ENCODE measurements at regions not wholly inside any gene's neighbourhood (a gene's known extent, or its start where the extent isn't known, plus 50 kb on each side); places are given as distances from the start of the nearest gene placed in this dataset.
"Not testable (repeated sequence)": the region's sequence is repeated elsewhere in the genome, so short reads cannot be mapped to it uniquely, and the experiment has no call there.

DNA sequence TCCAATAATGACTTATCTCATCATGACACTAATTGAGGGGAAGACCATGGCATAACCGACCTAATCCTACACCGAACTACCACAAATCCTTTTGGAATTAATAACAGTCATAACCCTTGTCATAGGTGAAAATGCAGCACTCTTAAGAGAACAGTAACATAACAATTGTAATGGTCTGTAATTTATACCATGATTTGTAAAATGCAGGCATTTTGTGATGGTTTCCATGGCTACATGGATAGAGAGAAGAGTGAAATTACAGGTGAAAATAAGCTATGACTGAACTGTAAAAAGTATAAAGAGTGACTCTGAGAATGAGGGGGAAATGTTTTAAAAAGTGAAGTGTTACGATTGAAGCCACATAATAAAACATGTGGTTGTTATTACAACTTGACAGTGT lies 494.1 kb upstream of the SLC39A10 start:
- no peak for TF ChIP-seq ZNF274 (IDR thresholded peaks at IDR 0.05; ENCODE audit: low read depth, low read length)
- no peak overlapping the region for H3K4me3 ChIP-seq (ENCODE audit: low read length)

- no peak for TF ChIP-seq ZNF274 (IDR thresholded peaks at IDR 0.05; ENCODE audit: low read depth, low read length)
- H3K4me3 ChIP-seq (ENCODE audit: low read length): no peak overlapping the region
Measured at GRCh38 chr2:195162194-195162593, 494.8 kb upstream of the SLC39A10 start.

DNA sequence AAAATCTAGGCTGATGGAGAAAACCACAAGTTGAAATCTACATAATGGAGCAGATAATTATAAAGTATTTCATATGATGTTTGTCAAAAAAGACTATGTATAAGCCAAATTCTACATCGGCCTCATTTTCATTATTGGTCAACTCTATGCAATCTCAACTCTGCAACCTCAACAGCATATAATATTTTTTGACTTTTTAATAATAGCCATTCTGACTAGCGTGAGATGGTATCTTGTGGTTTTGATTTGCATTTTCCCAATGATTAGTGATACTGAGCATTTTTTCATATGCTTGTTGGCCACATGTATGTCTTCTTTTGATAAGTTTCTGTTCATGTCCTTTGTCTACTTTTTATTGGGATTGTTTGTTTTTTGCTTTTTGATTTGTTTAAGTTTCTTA lies 496.1 kb upstream of the SLC39A10 start:
- TF ChIP-seq ZNF274 (IDR thresholded peaks at IDR 0.05; ENCODE audit: low read depth, low read length): no peak
- H3K4me3 ChIP-seq (ENCODE audit: low read length): no peak overlapping the region

DNA sequence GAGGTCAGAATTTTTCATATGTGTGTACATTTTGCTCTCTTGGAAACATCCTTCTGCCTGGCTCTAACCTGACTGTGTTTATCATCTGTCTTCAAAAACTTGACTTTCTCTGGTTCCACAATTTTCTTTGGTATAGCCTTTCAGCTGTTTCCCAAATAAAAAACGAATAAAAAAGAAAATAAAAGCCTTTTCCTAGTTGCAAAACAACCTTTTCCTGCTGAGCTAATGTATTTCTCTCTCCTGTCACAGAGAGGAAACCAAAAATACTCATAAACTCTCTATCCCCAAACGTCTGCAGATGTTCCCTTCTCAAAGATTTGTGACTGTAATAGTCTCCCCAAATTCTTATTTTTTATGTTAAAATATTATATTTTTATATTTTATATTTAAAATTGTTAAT lies 505.3 kb upstream of the SLC39A10 start:
- H3K4me3 ChIP-seq (ENCODE audit: low read length): no peak overlapping the region
- TF ChIP-seq ZNF274 (IDR thresholded peaks at IDR 0.05; ENCODE audit: low read depth, low read length): no peak

GRCh38 chr2:195150819-195151218 lies 506.2 kb upstream of the SLC39A10 start:
- no peak overlapping the region for H3K4me3 ChIP-seq (ENCODE audit: low read length)
- TF ChIP-seq ZNF274 (IDR thresholded peaks at IDR 0.05; ENCODE audit: low read depth, low read length): no peak

GRCh38 chr2:195148004-195148403 lies 509.0 kb upstream of the SLC39A10 start:
- no peak for TF ChIP-seq ZNF274 (IDR thresholded peaks at IDR 0.05; ENCODE audit: low read depth, low read length)
- no peak overlapping the region for H3K4me3 ChIP-seq (ENCODE audit: low read length)

GRCh38 chr2:195146761-195147541 lies 510.1 kb upstream of the SLC39A10 start:
- TF ChIP-seq ZNF274 (IDR thresholded peaks at IDR 0.05; ENCODE audit: low read depth, low read length): no peak
- H3K4me3 ChIP-seq (ENCODE audit: low read length): no peak overlapping the region

DNA sequence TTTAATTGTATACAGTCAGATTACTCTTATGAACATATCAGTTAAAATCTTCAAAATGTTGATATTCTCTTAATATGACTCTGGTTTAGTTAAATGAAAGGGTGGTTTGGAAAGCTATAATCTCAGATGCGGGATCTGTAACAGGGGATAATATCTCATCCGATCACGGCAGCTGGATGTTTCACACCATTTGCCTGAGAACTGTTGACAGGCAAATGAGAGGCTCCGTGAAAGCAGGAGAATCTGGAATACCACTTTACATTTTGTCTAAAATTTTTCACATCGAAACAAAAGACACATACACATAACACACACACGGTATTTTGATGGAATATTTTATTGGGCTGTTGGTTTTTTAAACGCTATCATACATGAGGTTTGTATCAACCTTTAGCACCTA lies 518.6 kb upstream of the SLC39A10 start:
- TF ChIP-seq ZNF274 (IDR thresholded peaks at IDR 0.05; ENCODE audit: low read depth, low read length): no peak
- no peak overlapping the region for H3K4me3 ChIP-seq (ENCODE audit: low read length)

GRCh38 chr2:195125889-195126288 lies 531.1 kb upstream of the SLC39A10 start:
- H3K4me3 ChIP-seq (ENCODE audit: low read length): not testable (repeated sequence)

DNA sequence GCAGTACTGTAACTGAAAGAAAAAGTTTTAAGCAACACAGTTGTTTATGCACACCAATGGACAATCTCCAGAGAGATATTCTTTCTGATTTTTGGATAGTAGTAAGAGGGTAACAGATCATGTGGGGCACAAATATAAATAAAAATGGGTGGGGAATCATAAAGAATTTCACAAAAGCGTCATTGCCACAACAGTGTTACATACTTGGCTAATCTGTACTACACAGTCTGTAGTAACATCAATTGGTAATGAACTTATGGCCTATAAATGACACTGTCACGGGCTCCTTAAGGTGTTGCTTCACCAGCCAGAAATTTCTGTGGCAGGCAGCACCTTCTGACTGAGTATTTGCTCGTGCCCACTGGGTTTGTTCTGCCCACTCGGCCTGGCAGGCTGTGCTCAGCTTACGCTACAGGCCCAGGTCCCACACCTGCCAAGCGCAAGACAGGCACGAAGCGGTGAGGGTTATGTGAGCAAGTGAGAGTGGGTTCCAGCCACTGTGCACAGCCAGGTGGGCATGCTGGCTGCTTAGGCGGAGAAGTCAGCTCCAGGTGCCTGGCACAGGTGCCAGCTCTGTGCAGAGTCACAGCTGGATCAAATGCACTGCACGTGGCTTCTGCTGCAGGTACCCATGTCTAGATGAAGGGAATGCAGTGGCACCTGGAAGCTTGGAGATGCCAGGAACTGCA lies 532.5 kb upstream of the SLC39A10 start:
- TF ChIP-seq ZNF274 (IDR thresholded peaks at IDR 0.05; ENCODE audit: low read depth, low read length): no peak
- H3K4me3 ChIP-seq (ENCODE audit: low read length): no peak overlapping the region

GRCh38 chr2:195122653-195123052 lies 534.4 kb upstream of the SLC39A10 start:
- no peak overlapping the region for H3K4me3 ChIP-seq (ENCODE audit: low read length)
- no peak for TF ChIP-seq ZNF274 (IDR thresholded peaks at IDR 0.05; ENCODE audit: low read depth, low read length)

DNA sequence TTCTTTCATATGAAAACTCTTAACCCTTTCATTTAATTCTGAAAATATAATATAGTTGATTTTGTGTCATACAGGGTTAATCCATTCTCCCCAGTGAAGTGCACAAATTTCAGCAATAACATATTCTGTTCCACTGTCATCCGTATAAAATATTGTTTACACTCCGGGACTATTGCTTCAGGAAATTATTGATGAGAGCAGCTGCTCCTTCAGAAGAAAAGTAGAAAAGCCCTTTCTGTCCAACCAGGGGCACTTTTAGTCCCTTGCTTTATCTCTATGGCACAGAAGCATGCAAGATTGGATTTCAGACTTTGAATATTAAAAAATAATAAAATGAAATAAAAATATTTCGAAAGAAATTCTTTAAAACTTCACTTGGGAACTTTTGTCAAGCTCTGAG lies 535.7 kb upstream of the SLC39A10 start:
- no peak overlapping the region for H3K4me3 ChIP-seq (ENCODE audit: low read length)
- TF ChIP-seq ZNF274 (IDR thresholded peaks at IDR 0.05; ENCODE audit: low read depth, low read length): no peak

DNA sequence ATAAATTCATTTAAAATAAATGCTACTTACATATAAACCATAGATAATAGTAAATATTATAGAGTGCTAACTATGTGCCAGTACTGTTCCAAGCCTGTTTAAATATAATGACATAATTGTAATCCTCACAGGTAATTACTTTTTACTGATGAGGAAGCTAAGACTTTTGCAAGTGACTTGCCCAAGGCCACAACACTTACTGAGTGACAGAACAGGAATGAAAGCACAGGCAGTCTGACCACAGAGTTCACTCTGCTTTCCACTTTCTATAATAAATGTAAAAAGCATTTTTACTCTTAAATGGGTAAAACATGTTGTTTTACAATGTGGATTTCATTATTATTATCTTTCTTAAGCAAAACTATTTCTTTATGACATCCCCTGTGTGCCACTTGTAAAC lies 537.8 kb upstream of the SLC39A10 start:
- no peak for TF ChIP-seq ZNF274 (IDR thresholded peaks at IDR 0.05; ENCODE audit: low read depth, low read length)
- no peak overlapping the region for H3K4me3 ChIP-seq (ENCODE audit: low read length)

GRCh38 chr2:195118276-195118675 lies 538.8 kb upstream of the SLC39A10 start:
- H3K4me3 ChIP-seq (ENCODE audit: low read length): no peak overlapping the region
- no peak for TF ChIP-seq ZNF274 (IDR thresholded peaks at IDR 0.05; ENCODE audit: low read depth, low read length)

GRCh38 chr2:195117011-195117410 lies 540.0 kb upstream of the SLC39A10 start:
- no peak overlapping the region for H3K4me3 ChIP-seq (ENCODE audit: low read length)
- no peak for TF ChIP-seq ZNF274 (IDR thresholded peaks at IDR 0.05; ENCODE audit: low read depth, low read length)
